ENCODE measurements at regions not wholly inside any gene's neighbourhood (a gene's known extent, or its start where the extent isn't known, plus 50 kb on each side); places are given as distances from the start of the nearest gene placed in this dataset.

- TF ChIP-seq CTCF (IDR thresholded peaks at IDR 0.05) (no peak), POLR2A (IDR thresholded peaks at IDR 0.05) (no peak)
These were observed 550.4 kb upstream of the SGO1 start for GRCh38 chr3:20736287-20736852.
